ENCODE measurements at regions not wholly inside any gene's neighbourhood (a gene's known extent, or its start where the extent isn't known, plus 50 kb on each side); places are given as distances from the start of the nearest gene placed in this dataset.

GRCh38 chr2:83860320-83860719 is 598.8 kb downstream of the SUCLG1 start:
- TF ChIP-seq ZNF274 (IDR thresholded peaks at IDR 0.05; ENCODE audit: low read depth, low read length) (no peak), YY1 (IDR thresholded peaks at IDR 0.05; ENCODE audit: insufficient read depth, insufficient read length) (no peak)

Measured in NT2/D1 (cell line).